ENCODE measurements at regions not wholly inside any gene's neighbourhood (a gene's known extent, or its start where the extent isn't known, plus 50 kb on each side); places are given as distances from the start of the nearest gene placed in this dataset.

DNA sequence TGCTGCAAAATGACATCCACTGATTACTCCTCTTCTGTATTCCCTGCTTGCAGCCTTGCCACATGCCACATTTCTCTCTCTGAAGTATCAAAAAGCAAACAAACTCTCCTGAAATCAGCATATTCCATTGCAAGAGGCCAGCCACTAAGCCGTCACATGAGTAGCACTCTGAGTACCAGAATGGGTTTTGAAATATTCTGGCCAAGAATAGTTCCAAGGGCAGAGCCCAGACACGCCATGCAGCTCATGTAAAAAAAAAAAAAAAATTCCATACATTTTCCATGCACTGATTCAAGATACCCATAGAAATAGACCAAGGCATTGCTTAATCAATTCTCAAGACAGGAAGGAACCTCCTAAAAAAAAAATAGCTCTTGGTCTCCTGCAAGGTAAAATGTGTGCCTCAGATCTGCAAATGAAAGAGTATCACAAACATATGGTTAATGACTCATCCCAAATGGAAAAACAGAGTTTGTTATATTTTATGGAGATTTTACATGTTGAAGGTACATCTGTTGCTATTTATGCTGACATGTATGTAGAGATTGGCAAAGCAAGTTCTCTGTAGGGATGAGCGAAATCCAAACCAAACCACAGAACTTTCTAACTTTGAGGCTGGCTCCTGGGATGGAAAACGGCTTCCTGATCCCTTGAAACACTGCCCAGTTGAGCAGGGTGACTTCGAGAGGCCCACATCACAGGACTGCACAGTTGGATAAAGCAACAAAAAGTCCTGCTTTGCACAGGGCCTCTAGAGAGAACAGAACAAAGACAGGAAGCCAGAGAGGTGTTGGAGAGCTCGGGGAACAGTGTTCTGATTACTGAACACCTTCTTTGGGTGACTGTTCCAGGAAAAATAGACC is 346.2 kb downstream of the ZNF521 start:
- CTCF ChIA-PET, result no interaction called here
- Mint-ChIP-seq H3K9me3 (ENCODE audit: low read depth, unreplicated experiment) (peaks cover 3% of the 10 kb centered on the region), H3K27me3 (ENCODE audit: unreplicated experiment) (peaks cover 12% of the 10 kb centered on the region), H3K36me3 (ENCODE audit: insufficient read depth, unreplicated experiment) (no peaks in the 10 kb centered on the region), H3K27ac (ENCODE audit: unreplicated experiment) (no peak overlapping the region), H3K4me1 (ENCODE audit: low read depth, unreplicated experiment) (no peaks in the 10 kb centered on the region), H3K4me3 (ENCODE audit: low read depth, unreplicated experiment) (no peak overlapping the region)
- BruUV-seq (replicated peaks), result no TSS peak
- DNase-seq, result no peak
- TF ChIP-seq, protein P1, sequence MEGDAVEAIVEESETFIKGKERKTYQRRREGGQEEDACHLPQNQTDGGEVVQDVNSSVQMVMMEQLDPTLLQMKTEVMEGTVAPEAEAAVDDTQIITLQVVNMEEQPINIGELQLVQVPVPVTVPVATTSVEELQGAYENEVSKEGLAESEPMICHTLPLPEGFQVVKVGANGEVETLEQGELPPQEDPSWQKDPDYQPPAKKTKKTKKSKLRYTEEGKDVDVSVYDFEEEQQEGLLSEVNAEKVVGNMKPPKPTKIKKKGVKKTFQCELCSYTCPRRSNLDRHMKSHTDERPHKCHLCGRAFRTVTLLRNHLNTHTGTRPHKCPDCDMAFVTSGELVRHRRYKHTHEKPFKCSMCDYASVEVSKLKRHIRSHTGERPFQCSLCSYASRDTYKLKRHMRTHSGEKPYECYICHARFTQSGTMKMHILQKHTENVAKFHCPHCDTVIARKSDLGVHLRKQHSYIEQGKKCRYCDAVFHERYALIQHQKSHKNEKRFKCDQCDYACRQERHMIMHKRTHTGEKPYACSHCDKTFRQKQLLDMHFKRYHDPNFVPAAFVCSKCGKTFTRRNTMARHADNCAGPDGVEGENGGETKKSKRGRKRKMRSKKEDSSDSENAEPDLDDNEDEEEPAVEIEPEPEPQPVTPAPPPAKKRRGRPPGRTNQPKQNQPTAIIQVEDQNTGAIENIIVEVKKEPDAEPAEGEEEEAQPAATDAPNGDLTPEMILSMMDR (IDR thresholded peaks at IDR 0.05; ENCODE audit: unreplicated experiment), result no peak
- intact Hi-C loops (cut with micrococcal nuclease; ENCODE audit: unreplicated experiment), result no loop called here

DNA sequence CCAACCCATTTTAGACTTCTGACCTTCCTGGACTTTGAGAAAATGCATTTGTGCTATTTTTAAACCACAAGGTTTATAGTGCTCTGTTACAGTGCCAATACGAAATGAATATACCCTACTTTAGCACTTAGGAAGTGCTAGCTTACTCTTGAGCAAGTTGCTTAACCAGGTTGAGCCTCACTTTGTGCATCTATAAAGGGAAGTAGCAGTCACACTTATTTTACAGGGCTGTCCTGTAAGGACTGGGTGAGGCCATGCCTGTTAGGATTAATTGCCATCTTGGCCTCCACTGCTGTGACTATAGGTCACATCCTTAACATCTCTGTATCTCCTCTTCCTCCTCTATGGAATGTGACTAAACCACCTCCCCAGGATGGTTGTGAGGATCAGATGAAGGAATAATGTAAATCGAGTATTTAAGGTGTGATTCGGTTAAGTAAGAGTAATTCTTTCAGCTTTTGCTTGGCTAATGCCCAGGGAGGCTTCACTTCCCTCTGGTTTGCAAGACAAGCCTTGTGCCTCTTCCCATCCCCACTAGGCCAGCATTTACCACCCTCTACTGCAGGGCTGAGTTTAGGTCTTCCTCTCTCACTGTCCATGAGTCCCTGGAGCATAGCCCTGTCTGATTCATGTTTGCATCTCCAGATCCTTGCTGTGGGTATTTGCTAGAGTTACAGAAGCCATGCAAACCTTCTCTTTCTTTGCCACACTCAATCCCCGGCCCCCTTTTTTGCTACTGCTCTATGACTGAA is 341.2 kb downstream of the ZNF521 start:
- CTCF ChIA-PET, result interaction anchor here (0.6 kb wide), 2 partner anchors 48 to 483 kb away, joined by 5 to 7 read pairs; no protein-coding TSS in a partner anchor

More for the DNA sequence above, 341.2 kb downstream of the ZNF521 start:
- intact Hi-C loops (cut with micrococcal nuclease; ENCODE audit: unreplicated experiment), result no loop called here
- Mint-ChIP-seq H3K36me3 (ENCODE audit: insufficient read depth, unreplicated experiment) (no peaks in the 10 kb centered on the region), H3K27ac (ENCODE audit: unreplicated experiment) (no peak overlapping the region), H3K9me3 (ENCODE audit: low read depth, unreplicated experiment) (peaks cover 5% of the 10 kb centered on the region), H3K4me1 (ENCODE audit: low read depth, unreplicated experiment) (no peaks in the 10 kb centered on the region), H3K4me3 (ENCODE audit: low read depth, unreplicated experiment) (no peak overlapping the region), H3K27me3 (ENCODE audit: unreplicated experiment) (peaks cover 30% of the 10 kb centered on the region)
- TF ChIP-seq, protein P1 (IDR thresholded peaks at IDR 0.05; ENCODE audit: unreplicated experiment), result no peak
- no peak for DNase-seq
- no TSS peak for BruUV-seq (replicated peaks)
